HG02798 (cell line): ENCODE measurements at regions not wholly inside any gene's neighbourhood (a gene's known extent, or its start where the extent isn't known, plus 50 kb on each side); places are given as distances from the start of the nearest gene placed in this dataset.

ENCODE experiments used
- ATAC-seq: cut with Tn5 transposase; IDR thresholded peaks from one replicate; pipeline ENCODE4 v1.9.1; 2021; ENCODE audit warnings: mild to moderate bottlenecking; ENCODE audit not compliant: unreplicated experiment, poor library complexity

DNA sequence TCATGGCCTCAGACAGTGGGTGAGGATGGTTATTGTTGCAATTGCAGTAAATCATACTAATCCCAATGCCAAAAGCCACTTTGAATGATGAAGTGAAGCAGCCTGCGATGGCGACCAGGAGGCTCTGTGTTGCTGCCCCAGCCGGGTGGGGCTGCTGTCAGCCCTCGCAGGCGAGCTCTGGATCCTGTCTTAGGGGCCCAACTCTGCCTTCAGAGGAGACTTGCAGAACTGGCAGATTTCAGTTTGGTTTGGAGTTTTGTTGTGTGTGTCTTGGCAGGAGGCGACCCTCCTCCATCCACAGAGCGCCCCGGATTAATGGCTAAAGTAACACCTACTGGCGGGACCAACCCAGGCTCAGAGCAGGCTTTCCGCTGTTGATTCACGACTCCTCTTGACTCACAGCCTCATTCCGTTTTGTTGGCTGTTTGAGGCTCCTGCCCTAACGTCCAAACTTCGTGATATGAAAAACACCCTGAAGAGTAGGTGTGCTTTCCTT is 67.9 kb upstream of the BMPER start:
- no peak for ATAC-seq

DNA sequence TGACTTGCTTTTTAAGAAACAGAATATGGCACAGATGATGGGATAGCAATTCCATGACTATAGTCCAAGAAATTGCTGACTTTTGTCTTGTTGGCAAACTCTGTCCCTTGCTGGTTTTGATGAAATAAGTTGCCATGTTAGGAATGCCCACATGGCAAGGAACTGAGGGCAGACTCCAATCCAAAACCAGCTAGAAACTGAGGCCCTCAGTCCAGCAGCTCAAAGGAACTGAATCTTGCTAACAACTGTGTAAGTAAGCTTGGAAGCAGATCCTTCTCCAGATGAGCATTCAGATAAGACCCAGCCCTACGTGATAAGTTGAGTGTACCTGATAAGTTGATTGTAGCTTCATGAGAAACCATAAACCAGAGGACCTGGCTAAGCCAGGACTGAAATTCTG is 64.3 kb upstream of the BMPER start:
- ATAC-seq: no peak

DNA sequence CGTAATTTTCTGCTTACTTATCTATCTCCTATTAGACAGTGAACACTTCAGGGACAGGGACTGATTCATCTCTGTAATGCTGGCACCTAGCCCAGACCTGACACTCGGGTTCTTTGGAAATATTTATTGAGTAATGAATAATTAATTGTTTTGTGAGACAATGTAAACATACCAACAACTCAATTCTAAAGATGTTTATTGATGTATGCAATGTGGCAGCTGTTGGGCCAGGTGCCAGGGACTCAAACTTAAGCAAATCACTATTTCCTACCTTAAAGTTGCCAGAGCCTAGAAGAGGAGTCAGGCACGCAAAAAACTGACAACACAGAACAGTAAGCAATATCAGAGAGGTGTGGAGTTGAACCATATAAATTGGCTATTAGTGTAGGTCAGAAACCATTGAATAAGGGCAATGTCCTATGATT is 63.6 kb upstream of the BMPER start:
- no peak for ATAC-seq

DNA sequence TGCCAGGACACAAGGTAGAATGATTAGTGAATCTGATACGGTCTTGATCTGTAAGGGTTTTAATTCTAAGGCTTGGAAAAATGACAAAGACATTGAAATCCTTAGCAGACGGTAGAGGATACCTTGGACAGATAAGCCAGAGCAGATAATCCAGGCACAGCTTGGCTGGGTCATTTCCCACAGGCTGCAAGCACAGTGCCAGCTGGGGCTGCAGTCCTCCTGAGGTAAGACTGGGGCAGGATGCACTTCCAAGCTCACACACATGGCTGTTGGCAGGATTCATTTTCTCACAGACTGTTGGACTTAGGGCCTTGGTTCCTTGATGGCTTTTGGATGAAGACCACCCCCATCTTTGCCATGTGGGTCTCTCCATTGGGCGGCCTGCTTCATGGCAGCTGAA is 63.2 kb upstream of the BMPER start:
- ATAC-seq: no peak

DNA sequence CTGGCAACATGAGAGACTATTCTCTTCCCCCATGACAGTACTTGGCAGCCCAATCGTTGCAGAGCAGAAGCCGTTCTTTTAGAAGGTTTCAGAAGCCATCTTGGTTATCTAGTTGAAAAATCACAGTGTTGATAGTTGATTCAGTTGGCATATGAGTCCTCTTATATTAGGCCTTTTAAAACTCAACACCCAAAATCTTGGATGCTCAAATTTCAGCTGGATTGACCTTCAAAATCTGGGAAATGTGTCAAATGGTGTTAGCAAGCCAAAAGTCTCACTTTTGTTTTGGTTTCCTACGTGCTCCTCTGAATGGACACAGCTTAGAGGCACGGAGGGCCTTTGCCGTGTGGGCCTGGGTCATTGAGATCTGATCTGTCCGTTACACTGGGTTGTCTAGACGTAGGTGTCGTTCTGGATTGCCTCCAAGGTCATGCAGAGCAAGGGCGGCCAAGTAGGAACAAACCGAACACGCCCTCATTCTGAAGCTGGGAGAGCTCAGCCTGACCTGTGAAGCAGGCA is 59.3 kb upstream of the BMPER start:
- ATAC-seq: no peak

DNA sequence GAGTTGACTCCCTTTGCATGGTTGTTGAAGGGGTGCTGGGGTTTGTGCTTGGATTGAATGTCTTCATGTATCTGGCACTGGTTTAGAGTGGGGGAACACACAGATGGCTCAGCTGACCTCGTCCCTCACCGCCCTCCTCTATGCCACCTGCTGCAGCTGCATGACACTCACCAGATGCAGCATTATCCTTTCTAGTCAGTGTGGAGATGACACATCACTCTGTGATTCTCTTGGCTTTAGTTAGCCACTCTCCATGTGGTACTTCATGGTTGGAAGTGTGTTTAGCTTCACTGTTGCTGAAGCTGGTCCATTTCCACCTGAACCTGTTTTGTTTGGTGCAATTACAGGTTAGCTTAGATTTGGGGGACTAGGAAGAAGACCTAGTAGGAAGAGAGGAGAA is 56.3 kb upstream of the BMPER start:
- no peak for ATAC-seq

DNA sequence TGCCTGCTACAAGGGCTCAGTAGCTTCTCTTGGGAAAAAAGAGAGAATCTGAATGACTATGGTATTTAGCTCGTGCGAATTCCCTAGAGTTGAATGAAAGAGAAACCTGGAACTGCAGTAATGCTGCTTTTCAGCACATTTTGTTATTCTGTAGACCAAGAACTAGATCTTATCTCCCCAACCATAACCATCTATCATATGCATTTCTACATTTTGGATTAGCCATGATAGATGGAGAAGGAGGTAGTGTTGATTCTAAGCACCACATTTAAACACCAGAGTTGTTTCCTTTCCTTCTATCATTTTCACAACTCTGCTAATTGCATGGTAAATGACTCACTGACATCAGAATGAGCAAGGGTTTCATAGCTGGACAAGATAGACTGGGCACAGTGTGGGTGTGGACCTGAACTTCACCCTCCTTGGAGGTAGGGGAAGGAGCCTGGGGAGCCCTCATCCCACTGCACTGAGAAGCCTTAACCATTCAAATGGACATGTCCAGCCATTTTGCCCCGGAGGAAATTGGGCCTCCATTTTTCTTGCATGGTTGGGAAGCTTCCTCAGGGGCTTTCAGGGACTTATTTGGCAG is 55.3 kb upstream of the BMPER start:
- no peak for ATAC-seq

DNA sequence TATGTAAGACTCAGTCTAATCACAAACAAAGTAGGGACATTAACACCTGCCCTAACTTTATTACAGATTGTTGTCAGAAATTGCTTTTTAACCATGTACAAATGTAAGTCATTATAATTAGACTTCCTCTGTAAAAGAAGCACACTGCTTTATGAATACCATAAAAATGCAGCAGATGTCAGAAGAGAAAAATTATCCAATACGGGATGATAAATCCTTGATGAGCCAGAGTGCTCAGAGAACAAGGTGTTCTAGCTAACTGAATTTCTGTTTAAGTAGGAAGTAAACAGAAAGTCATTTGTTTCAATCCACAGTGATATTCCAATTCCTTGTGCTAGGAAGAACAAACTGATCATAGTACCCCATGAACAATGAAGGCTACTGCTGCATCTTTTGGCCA is 54.6 kb upstream of the BMPER start:
- no peak for ATAC-seq

DNA sequence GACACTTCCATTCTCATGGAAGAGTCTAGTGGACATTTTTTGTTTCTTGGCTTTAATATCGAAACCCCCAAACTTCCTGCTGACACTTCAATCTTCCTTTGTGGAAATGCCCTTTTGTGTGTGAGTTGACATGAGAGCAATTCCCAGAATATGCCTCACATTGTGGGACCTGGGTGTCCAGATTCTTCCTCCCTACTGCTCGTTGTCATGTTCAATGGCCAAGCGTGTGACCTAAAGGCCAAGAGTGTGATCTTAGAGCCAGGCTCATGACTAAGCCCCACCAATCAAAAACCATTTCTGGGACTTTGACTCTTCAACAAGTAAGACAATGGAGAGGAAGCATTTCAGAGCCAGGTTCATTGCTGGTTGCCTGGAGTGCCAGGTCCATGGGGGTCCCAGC is 52.5 kb upstream of the BMPER start:
- ATAC-seq: no peak

DNA sequence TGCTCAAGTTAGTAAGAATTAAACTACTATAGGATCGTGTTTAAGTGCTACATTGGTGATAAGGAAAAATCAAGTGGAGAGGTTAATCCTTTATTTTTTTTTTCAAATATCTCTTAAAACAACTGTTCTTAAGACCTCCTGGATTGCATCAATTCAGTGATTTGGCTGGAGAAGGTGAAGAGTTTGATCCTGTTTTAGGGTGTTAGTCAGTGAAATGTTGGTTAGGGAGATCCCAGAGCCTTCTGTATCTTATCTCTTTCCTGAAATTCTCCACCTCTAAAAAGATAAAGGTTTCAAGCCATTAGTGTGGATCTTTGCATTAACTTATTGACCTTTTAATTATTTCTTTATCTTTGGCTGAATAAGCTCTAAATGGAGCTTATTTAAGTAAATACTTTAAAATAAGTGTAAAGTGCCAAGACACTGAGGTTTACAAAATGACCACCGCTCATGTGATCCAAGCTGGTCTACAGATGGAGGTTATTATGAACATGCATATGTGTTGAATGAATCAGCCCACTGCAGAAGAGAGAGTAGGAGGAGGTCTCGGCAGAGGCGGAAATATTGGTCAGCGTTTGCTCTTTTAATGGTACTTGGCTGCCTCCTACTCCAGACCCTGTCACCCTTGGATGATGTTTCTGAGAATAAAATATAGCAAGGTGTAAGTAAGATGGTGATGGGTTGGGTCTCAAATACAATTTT is 51.8 kb upstream of the BMPER start:
- ATAC-seq: no peak

DNA sequence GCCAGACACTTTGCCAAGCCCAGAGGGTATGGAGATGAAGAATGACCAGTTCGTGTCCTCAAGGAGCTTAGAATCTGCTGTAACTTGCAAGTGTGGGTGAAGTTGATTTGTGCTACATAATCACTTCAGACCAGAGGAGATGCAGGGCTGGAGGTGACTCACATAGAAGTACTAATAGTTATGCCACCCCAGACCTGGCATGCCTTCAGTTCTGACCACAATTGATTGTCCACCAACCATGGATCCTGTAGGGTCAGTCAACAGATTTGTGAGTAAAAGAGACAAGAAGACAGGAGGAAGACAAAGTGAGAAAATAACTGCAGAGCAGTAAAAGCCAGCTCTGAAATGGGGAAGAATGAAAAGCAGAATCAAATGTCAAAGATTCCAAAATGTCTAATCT is 51.2 kb upstream of the BMPER start:
- no peak for ATAC-seq

DNA sequence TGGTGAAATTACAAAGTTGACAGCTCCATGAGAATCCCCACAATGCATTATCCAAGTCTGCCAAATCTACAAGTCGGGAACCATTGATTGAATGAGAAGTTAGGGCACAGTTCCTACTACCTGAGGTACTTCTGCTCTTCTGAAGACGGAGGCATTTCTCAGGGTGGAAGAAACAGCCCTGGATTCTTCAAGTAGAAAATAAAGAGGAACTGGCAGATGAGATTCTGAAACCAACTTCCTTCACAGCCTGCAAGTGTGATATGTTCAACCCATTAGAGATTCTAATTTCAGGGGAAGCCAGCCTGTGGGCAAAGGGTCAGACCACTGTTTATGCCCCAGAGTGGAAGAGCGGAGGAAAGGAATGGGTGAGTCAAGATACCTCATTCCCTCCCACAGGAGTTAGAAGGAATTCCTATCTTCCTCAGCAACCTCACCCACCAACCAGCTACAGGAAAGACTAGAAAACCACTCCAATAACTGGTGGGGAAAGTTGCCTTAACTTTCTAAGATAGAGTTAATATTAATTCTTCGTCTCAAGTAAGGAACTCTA is 50.5 kb upstream of the BMPER start:
- ATAC-seq: no peak
